LNCAP (cell line): ENCODE measurements at regions not wholly inside any gene's neighbourhood (a gene's known extent, or its start where the extent isn't known, plus 50 kb on each side); places are given as distances from the start of the nearest gene placed in this dataset.

Source experiments
- TF ChIP-seq, protein P1 (sequence below): fragments of 450-650 bp; IDR thresholded peaks from 2 replicates; pipeline ENCODE4 v1.5.1; 2017; ENCODE audit warnings: mild to moderate bottlenecking

DNA sequence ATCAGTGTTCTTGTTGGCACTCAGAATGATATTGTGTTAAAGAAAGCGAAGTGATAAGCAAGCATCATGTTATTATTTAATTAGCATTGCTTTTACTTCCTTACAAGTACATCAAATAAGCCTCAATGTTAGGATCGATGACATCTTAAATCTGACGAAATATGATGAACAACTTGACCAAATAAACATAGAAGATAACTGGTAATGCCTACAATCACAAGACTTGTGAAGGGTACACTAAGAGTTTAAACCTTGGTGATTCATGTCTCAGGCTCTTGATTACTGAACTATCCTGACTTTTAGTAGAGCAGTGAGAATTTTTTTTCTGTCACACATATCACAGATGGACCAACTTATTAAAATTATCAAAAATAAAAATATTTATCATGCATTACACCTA is 500.8 kb upstream of the ZEB2 start:
- TF ChIP-seq, protein P1, sequence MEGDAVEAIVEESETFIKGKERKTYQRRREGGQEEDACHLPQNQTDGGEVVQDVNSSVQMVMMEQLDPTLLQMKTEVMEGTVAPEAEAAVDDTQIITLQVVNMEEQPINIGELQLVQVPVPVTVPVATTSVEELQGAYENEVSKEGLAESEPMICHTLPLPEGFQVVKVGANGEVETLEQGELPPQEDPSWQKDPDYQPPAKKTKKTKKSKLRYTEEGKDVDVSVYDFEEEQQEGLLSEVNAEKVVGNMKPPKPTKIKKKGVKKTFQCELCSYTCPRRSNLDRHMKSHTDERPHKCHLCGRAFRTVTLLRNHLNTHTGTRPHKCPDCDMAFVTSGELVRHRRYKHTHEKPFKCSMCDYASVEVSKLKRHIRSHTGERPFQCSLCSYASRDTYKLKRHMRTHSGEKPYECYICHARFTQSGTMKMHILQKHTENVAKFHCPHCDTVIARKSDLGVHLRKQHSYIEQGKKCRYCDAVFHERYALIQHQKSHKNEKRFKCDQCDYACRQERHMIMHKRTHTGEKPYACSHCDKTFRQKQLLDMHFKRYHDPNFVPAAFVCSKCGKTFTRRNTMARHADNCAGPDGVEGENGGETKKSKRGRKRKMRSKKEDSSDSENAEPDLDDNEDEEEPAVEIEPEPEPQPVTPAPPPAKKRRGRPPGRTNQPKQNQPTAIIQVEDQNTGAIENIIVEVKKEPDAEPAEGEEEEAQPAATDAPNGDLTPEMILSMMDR, result no peak

DNA sequence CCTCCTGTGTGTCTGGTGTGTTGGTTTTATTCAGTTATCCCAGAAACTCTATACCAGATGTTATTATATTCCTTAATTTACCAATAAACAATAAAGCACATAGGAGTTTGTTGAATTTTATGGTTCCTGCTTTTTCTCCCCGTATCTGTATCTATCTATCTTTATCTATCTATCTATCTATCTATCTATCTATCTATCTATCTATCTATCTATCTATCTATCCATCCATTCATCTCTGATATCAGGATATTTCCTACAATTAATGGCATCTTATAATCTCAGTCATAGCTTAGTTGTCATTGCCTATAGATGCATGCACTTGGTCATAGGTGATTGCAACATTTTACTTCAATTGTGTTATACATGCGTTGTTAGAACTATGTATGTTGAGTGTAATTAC is 500.2 kb upstream of the ZEB2 start:
- TF ChIP-seq, protein P1, result no peak

DNA sequence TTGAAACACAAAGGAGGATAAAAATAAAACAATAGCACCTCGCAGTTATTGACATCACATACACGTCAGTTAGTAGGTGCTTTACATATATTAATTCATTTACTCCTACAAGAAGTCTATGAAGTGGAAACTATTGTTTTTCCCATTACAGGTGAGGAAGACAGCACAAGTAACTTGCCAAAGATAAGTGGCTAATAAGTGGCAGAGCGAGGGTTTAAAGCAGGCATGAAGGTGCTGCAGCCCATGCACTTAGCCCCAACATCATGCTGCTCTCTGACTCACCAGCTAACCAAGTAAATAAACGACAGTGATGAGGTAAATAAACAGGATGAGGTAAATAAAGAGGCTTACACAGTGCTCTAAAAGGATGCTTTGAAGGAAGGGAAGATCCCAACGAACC is 498.6 kb upstream of the ZEB2 start:
- TF ChIP-seq, protein P1, result no peak

DNA sequence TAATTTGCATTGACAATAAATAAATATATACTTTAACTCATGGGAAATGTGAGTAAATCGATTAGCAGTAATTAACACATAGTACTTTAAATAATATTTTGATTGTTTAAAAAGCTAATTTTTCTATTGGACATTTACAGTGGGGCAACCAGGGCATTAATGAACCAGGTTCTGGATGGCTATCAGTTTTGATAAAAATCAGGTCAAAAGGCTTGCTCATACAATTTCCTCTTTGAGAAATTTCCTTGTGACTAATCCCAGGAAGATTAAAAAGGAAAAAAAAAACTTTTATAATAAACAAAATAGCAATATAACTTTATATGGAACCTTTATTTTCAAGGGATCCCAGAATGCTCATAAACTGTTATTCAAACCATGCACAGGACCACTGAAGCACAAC is 497.2 kb upstream of the ZEB2 start:
- TF ChIP-seq, protein P1, result no peak

DNA sequence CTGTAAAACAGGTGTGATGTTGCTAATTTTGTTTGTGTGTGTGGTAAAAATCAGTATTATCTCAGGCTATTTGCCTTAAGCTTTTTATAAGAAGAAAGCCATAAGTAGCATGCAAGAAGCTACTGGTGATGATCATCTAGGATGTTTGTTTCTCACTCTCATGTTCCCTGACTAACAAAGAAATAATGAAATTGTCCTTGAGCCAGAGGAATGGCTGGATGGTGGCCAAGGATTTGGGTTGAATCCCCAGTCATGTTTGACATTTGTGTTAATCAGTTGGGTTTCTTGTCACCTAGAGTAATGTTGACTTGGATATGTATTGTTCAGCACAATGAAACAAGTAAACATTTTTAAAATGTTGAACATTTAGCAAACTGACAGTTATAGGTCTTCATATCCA is 496.8 kb upstream of the ZEB2 start:
- TF ChIP-seq, protein P1, result no peak

DNA sequence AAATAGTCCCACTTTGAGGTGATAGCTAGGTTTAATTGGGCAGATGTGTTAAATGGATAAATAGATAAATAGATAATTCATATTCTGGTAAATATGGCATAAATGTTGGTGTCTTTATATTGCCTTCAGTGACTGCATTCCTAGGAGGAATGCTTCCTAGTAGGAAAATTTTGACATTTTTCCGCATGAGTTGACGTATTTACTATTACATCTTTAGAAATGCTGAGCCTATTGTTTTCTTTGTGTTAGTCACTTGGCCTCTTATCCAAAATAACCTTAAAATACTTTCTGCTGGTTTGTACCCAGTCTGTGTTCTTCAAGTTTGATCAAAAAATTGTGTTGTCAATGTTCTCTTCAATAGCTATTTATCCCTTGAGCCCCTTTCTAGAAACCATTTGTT is 495.6 kb upstream of the ZEB2 start:
- TF ChIP-seq, protein P1, result no peak

DNA sequence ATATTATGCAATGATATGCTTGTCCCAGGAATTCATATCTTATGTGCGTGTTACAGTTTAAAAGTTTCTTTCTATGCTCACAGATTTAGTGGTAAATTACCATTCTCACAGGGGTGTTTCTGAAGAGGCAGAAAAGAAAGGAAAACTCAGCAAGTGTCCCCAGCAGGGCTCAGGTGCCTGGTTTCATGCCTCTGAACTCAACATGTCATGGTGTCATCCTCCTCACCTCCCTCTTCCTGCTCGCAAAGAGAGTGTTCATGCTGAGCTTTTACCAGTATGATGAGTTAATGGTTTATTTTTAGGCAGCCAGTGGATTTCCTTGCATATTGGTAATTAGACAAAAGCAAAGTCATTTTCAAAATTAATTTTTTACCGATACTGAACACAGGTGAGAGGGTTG is 492.9 kb upstream of the ZEB2 start:
- TF ChIP-seq, protein P1, result no peak

DNA sequence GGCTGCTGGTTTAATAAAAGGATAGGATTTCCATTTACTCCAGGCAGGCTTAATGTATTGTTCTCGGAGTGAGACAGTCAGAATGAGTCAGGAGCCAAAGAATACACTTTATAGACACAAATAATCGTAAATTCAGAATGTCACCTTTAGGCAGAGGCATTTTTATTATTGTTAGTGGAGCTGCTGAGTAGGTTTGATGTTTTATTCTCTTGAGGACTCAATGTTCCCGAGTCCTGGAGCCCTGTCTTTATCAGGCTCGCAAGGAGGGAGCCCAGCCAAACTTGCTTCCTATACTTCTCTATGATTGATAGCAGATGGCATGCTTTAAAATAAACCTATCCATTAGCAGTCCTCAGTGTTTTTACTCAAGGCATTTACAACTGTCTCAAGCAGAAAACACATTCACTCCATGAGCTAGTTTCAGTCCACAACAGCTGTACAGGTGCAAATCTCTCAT is 492.3 kb upstream of the ZEB2 start:
- TF ChIP-seq, protein P1, result no peak
